Heart left ventricle (tissue), 16 donors: ENCODE measurements at regions not wholly inside any gene's neighbourhood (a gene's known extent, or its start where the extent isn't known, plus 50 kb on each side); places are given as distances from the start of the nearest gene placed in this dataset.
A peak's percentile ranks its signal among the peaks of the same experiment; 100 is the strongest.
"Not testable (repeated sequence)": the region's sequence is repeated elsewhere in the genome, so short reads cannot be mapped to it uniquely, and the experiment has no call there.

ENCODE experiments used
- ATAC-seq, 4 donors: fragments of 200-7000 bp; cut with Tn5 transposase; one replicate each; pipeline ENCODE4 v1.9.1; 2020 to 2022; ENCODE audit warnings: moderate library complexity in 4 of 4, mild to moderate bottlenecking in 3 of 4, moderate number of reproducible peaks in 1 of 4
- DNase-seq, 5 donors: peaks; one replicate each; pipeline ENCODE4 v3.0.0-alpha.2; 2020
- H3K27ac ChIP-seq, 12 donors: fragments of 200-600 bp; sonication (generic) in 4 of 12; one replicate each; pipeline versions ENCODE4 v1.5.0 to v1.8.0; 2016 to 2022; ENCODE audit warnings: mild to moderate bottlenecking in 2 of 12
- H3K27me3 ChIP-seq, 9 donors: fragments of 200-600 bp; sonication (generic) in 2 of 9; one replicate each; pipeline versions ENCODE4 v1.5.1 to v1.8.0; 2016 to 2022; ENCODE audit warnings: mild to moderate bottlenecking in 3 of 9
- H3K36me3 ChIP-seq, 9 donors: fragments of 200-600 bp; sonication (generic) in 2 of 9; one replicate each; pipeline versions ENCODE4 v1.5.0 to v1.8.0; 2018 to 2022; ENCODE audit warnings: mild to moderate bottlenecking in 2 of 9
- H3K4me1 ChIP-seq, 12 donors: fragments of 200-600 bp; sonication (generic) in 4 of 12; one replicate each; pipeline versions ENCODE4 v1.5.0 to v1.8.0; 2016 to 2022; ENCODE audit warnings: mild to moderate bottlenecking in 3 of 12
- H3K4me3 ChIP-seq, 12 donors: fragments of 200-600 bp; sonication (generic) in 4 of 12; one replicate each; pipeline versions ENCODE4 v1.5.0 to v1.8.0; 2017 to 2022; ENCODE audit warnings: mild to moderate bottlenecking in 9 of 12, moderate library complexity in 4 of 12
- H3K9me3 ChIP-seq, 12 donors: fragments of 200-600 bp; sonication (generic) in 4 of 12; one replicate each; pipeline versions ENCODE4 v1.5.0 to v1.8.0; 2016 to 2022; ENCODE audit warnings: mild to moderate bottlenecking in 1 of 12
- POLR2A ChIP-seq, 2 donors: fragments of 450-650 bp; IDR thresholded peaks; one replicate each; pipeline ENCODE4 v1.6.1; 2017; ENCODE audit warnings: antibody characterized with exemption in 2 of 2, mild to moderate bottlenecking in 2 of 2, moderate library complexity in 2 of 2
- WGBS, 4 donors: extraction: QIAGEN DNeasy Blood & Tissue Kit in 2 of 4; methylation state at CpG; one replicate each; pipeline versions ENCODE4 v1.1.5 to v1.1.7; 2013 to 2018; 5-methylcytosine and 5-hydroxymethylcytosine counted together
- intact Hi-C, 10 donors: fragments of 100-400 bp; cut with DNase I; formaldehyde crosslinking; loops; one replicate each; pipeline versions ENCODE4 v1.11.1 to v1.14.2; 2022
- TF ChIP-seq, protein P1 (sequence below), 12 donors: fragments of 200-600 bp; sonication (generic) in 4 of 12; IDR thresholded peaks; one replicate each; pipeline versions ENCODE4 v1.5.0 to v1.8.0; 2018 to 2022; ENCODE audit warnings: antibody characterized with exemption in 12 of 12, mild to moderate bottlenecking in 5 of 12
- donor health status: ischemic (EF 13 %, LVEDD 7.1; RV severe dilation, severe dysfunction).
- donor health status: healthy with polysubstance abuse.
- donor health status: DM: no; HTN: yes; CAD: no.
- donor health status: DM: no; HTN: no; CAD: no.
- donor health status: ischemic (EF 25% LVEDD 6.9; RV normal size, moderate dysfunction).
- donor health status: ischemic (EF 25% LVEDD 5.7; RV mildly dilated, moderate dysfunction).
- donor health status: healthy.
- donor health status: DM: yes; HTN: yes; CAD: no.
- donor health status: ischemic (EF 35%, LVEDD 5.7; RV mildly dilated, moderate dysfunction).
- donor health status: nonischemic (EF 11% LVEDD 7.7; RV severe dilation, severe dysfunction).
- donor health status: DM: yes; HTN: yes; CAD: no.
- donor health status: PGD.
- donor health status: ischemic (EF 29% LVEDD 5.4; RV normal size, mild dysfunction).
- donor health status: nonischemic (EF 23%, LVEDD 6.1; RV moderate dilation, normal function).

DNA sequence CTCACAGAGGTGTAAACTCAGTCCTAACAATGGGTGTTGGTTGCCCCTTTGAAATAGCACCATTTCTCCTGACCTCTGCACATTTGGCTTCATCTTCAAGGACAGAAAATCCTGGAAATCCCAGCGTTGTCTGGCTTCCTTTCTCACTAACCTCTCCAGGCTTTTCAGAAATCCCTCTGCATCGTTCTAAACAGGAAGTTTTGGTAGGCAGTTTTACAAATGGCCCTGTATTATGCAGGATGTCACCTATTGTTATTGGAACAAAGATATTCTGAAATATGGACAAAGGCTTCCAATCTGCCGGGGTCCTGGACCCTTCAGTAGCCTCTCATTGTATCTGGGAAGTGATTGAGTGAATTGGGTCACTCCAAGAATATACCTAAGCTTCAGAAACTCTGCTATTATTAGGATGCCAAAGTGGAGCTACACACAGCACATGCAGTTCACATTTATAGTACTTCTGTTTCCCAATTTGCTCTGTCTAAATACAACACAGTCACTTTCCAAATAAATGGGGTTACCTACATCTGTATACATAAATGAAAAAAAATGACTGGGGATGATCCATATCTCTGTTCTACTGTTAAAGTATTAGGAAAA, 134.8 kb upstream of the KLF6 start:
- WGBS, 4 donors = 8 to 18% (median 12%) methylated on average over 3 of the region's 3 CpGs
- Histone ChIP-seq H3K4me1 (peaks cover 0 to 26% (median 9%) of the 10 kb centered on the region in 12 donors), H3K4me3 (no peak overlapping the region), H3K36me3 (no peaks in the 10 kb centered on the region), H3K27me3 (no peaks in the 10 kb centered on the region), H3K27ac (peak overlapping the region; percentile 1 to 75 (median 53)), H3K9me3 (peaks cover 0 to 15% (median 0%) of the 10 kb centered on the region in 12 donors)
- ATAC-seq (peak; percentile 68 to 84 (median 74)), DNase-seq (no peak)
- intact Hi-C loops = loop anchor here in 6 of 10 donors (10.0 kb wide), 7 partner anchors 55 to 745 kb away; partner anchors contain the start of gene KLF6 (in 1 of the 6)
- no peak for TF ChIP-seq POLR2A (IDR thresholded peaks at IDR 0.05)
- TF ChIP-seq, protein P1, sequence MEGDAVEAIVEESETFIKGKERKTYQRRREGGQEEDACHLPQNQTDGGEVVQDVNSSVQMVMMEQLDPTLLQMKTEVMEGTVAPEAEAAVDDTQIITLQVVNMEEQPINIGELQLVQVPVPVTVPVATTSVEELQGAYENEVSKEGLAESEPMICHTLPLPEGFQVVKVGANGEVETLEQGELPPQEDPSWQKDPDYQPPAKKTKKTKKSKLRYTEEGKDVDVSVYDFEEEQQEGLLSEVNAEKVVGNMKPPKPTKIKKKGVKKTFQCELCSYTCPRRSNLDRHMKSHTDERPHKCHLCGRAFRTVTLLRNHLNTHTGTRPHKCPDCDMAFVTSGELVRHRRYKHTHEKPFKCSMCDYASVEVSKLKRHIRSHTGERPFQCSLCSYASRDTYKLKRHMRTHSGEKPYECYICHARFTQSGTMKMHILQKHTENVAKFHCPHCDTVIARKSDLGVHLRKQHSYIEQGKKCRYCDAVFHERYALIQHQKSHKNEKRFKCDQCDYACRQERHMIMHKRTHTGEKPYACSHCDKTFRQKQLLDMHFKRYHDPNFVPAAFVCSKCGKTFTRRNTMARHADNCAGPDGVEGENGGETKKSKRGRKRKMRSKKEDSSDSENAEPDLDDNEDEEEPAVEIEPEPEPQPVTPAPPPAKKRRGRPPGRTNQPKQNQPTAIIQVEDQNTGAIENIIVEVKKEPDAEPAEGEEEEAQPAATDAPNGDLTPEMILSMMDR (IDR thresholded peaks at IDR 0.05) = no peak

DNA sequence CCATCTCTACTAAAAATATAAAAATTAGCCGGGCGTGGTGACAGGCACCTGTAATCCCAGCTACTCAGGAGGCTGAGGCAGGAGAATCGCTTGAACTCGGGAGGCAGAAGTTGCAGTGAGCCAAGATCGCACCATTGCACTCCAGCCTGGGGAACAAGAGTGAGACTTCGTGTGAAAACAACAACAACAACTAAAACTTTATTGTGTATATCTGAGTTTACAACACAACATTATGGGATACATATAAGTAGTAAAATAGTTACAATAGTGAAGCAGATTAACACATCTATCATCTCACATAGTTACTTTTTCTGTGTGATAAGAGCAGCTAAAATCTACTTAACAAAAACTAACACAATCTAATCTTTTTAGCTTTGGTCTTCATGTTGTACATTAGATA, 132.4 kb upstream of the KLF6 start:
- ATAC-seq, H3K27me3 ChIP-seq, H3K36me3 ChIP-seq, H3K27ac ChIP-seq, DNase-seq, H3K4me3 ChIP-seq: not testable (repeated sequence)
- peaks cover 0 to 15% (median 0%) of the 10 kb centered on the region in 12 donors for H3K9me3 ChIP-seq
- 76 to 83% (median 81%) methylated on average over 6 of the region's 6 CpGs for WGBS, 4 donors
- intact Hi-C loops = loop anchor here in 5 of 10 donors (10.0 kb wide), 6 partner anchors 113 to 747 kb away; partner anchors contain the start of gene KLF6 (in 1 of the 5)
- H3K4me1 ChIP-seq = peaks cover 0 to 38% (median 9%) of the 10 kb centered on the region in 12 donors

DNA sequence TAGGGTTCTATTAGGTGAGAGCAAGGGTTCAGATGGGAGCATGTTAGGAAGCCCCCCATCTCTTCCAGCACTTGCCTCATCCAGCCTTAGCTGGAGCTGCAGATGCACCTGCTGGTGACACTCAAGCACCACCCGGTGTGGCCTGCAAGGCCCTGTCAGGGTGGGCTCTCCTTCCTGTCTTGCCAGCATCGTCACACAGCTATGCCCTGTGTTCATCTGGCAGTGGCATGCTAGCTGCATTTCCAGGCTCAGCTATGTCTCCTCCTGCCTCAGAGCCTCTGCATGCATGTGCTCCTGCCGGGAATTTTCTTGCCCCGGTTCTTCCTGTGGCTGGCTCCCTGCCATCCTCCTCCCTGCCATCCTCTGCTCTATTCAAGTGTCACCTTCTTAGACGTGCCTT, 129.7 kb upstream of the KLF6 start:
- intact Hi-C loops = loop anchor here in 6 of 10 donors (5.0 to 10.0 kb wide), 7 partner anchors 110 to 750 kb away; partner anchors contain the start of gene KLF6 (in 1 of the 6)
- Histone ChIP-seq H3K36me3 (no peaks in the 10 kb centered on the region), H3K27ac (peak overlapping the region in 6 of 12 donors; percentile 21 to 71 (median 34)), H3K9me3 (peaks cover 0 to 15% (median 0%) of the 10 kb centered on the region in 12 donors), H3K27me3 (no peaks in the 10 kb centered on the region), H3K4me3 (peak overlapping the region in 4 of 12 donors; percentile 2 to 17 (median 10)), H3K4me1 (peaks cover 0 to 35% (median 4%) of the 10 kb centered on the region in 12 donors)
- 29 to 52% (median 38%) methylated on average over 4 to 5 of the region's 5 CpGs for WGBS, 4 donors
- ATAC-seq = peak in 2 of 4 donors; percentile 8 to 43
- TF ChIP-seq POLR2A (IDR thresholded peaks at IDR 0.05) = no peak
- TF ChIP-seq, protein P1 (IDR thresholded peaks at IDR 0.05) = peak in 1 of 12 donors; percentile 8
- DNase-seq = no peak

DNA sequence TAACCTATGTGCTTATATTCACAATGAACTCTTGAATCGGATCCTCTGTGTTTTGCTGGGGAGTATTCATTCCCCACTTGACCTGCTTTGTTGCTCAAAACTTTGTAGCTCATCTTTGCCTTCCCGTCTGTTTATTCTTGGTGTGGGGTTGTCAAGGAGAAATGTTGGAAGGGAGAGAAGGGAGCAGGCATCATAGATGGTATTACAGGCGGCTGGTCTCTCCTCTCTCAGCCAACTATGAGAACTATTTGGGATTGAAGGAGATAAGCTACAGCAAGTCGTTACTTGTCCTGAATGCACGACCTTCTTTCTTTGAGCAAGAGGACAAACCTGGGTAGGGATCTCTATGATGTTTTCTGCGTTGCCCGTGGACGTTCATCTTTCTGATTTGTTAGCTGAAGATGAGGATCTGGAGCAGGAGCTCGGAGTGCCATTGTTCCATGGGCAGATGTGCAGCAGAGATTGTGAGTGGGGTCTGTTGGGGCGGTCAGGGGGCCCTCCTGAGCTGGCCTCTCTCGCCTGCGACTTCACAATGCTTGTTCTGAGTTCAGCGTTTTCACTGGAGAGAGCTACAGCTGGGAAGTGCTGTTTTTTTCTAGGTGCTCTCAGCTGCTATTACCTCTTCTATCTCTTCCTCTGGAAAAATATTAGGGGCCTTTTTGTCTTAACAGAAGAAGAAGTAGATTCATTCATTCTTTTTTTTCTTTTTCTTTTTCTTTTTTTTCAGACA, 126.9 kb upstream of the KLF6 start:
- no peaks in the 10 kb centered on the region for H3K36me3 ChIP-seq
- TF ChIP-seq POLR2A (IDR thresholded peaks at IDR 0.05) = peak in 1 of 2 donors; percentile 30
- TF ChIP-seq, protein P1 (IDR thresholded peaks at IDR 0.05) = no peak
- ATAC-seq (peak; percentile 87 to 90 (median 89)), DNase-seq (no peak)
- 33 to 50% (median 48%) methylated on average over 13 of the region's 13 CpGs for WGBS, 4 donors
- H3K27ac ChIP-seq = peak overlapping the region; percentile 53 to 91 (median 82)
- peaks cover 0 to 36% (median 0%) of the 10 kb centered on the region in 12 donors for H3K4me1 ChIP-seq
- peaks cover 0 to 2% (median 0%) of the 10 kb centered on the region in 12 donors for H3K9me3 ChIP-seq
- H3K27me3 ChIP-seq = no peaks in the 10 kb centered on the region
- intact Hi-C loops = loop anchor here in 6 of 10 donors (2.0 to 10.0 kb wide), 8 partner anchors 107 to 753 kb away; partner anchors contain the start of gene KLF6 (in 2 of the 6)
- peak overlapping the region in 11 of 12 donors; percentile 6 to 56 (median 48) for H3K4me3 ChIP-seq
